ENCODE measurements at regions not wholly inside any gene's neighbourhood (a gene's known extent, or its start where the extent isn't known, plus 50 kb on each side); places are given as distances from the start of the nearest gene placed in this dataset.

DNA sequence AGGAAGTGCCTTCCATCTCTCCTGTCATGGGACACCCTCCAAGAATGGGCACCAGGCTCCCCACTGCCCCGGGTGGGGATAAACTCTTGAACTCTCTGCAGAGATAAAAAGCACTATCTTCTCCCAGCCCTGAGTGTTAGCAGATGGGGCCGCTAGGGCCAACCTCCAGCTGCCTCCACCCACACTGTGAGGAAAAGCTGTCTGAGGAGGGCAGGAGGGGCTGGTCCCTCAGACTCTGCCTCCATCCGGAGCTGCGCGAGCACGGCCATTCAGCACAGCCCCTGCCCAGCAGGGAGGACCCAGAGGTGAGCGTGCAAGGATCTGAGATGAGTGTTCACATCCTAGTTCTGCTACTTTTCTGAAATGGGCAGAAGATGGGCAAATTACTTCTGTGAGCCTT lies 51.8 kb upstream of the TRABD2B start:
- H3K27me3 Mint-ChIP-seq (ENCODE audit: low read depth in 3 of 3): peaks cover 5 to 12% (median 11%) of the 10 kb centered on the region in 3 donors

DNA sequence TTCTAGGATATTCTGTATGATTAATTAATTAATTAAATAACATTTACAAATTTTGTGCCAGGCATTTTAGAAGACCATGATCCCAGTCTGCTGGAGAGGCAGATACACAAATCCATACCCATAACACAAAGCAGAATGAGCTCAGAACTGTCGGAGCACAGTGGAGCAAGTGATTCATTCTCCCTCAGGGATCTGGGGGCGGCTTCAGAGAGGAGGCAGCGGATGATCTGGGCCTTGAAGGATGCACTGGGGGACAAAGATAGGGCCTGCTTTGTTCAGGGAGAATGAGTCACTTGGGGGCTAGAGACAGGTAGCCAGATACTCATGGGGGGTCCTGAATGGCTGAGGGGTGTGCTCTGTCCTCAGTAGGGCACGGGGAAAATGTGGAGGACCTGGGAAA lies 50.9 kb upstream of the TRABD2B start:
- Histone ChIP-seq H4K20me1 (ENCODE audit: insufficient read depth, low read length) (no peaks in the 10 kb centered on the region), H2AFZ (ENCODE audit: insufficient read depth, low read depth, low read length, poor library complexity, severe bottlenecking) (no peak overlapping the region), H3K4me1 (ENCODE audit: control insufficient read depth in 1 of 2, insufficient read depth in 2 of 2, low read length in 2 of 2) (no peaks in the 10 kb centered on the region), H3K27me3 (ENCODE audit: control insufficient read depth in 2 of 2, insufficient read depth in 2 of 2, low read length in 2 of 2) (peaks cover 0 to 3% of the 10 kb centered on the region in 2 donors), H3K4me3 (replicated peaks in 1 of 3; ENCODE audit: low read depth in 2 of 3, low read length in 3 of 3) (no peak overlapping the region), H3K9me3 (replicated peaks in 1 of 2; ENCODE audit: control insufficient read depth in 1 of 2, insufficient read depth in 1 of 2, low read length in 2 of 2) (no peaks in the 10 kb centered on the region), H3K36me3 (replicated peaks in 1 of 2; ENCODE audit: control insufficient read depth in 1 of 2, insufficient read depth in 2 of 2, low read length in 2 of 2) (no peaks in the 10 kb centered on the region), H3K27ac (ENCODE audit: low read depth in 1 of 2, low read length in 2 of 2) (no peak overlapping the region), H3K9ac (ENCODE audit: insufficient read depth, low read length, poor library complexity, severe bottlenecking) (no peak overlapping the region), H3K79me2 (ENCODE audit: insufficient read depth, low read length) (no peaks in the 10 kb centered on the region), H3K4me2 (replicated peaks; ENCODE audit: extremely low read depth, low read length, poor library complexity, severe bottlenecking) (no peak overlapping the region)
- H3K4me1 Mint-ChIP-seq: no peaks in the 10 kb centered on the region
- no peaks in the 10 kb centered on the region for H3K36me3 Mint-ChIP-seq
- no peak overlapping the region for H3K27ac Mint-ChIP-seq
- H3K27me3 Mint-ChIP-seq (ENCODE audit: low read depth in 3 of 3): peaks cover 3 to 12% (median 9%) of the 10 kb centered on the region in 3 donors
- TF ChIP-seq, protein P1, sequence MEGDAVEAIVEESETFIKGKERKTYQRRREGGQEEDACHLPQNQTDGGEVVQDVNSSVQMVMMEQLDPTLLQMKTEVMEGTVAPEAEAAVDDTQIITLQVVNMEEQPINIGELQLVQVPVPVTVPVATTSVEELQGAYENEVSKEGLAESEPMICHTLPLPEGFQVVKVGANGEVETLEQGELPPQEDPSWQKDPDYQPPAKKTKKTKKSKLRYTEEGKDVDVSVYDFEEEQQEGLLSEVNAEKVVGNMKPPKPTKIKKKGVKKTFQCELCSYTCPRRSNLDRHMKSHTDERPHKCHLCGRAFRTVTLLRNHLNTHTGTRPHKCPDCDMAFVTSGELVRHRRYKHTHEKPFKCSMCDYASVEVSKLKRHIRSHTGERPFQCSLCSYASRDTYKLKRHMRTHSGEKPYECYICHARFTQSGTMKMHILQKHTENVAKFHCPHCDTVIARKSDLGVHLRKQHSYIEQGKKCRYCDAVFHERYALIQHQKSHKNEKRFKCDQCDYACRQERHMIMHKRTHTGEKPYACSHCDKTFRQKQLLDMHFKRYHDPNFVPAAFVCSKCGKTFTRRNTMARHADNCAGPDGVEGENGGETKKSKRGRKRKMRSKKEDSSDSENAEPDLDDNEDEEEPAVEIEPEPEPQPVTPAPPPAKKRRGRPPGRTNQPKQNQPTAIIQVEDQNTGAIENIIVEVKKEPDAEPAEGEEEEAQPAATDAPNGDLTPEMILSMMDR (IDR thresholded peaks at IDR 0.05): no peak
- intact Hi-C loops (cut with micrococcal nuclease): no loop called here
- DNase-seq: no peak
- WGBS (ENCODE audit: insufficient coverage): 92% methylated on average over 3 of the region's 4 CpGs
- H3K4me3 Mint-ChIP-seq: no peak overlapping the region
- peaks cover 0 to 3% (median 0%) of the 10 kb centered on the region in 7 donors for H3K9me3 Mint-ChIP-seq

More for the DNA sequence above, 51.8 kb upstream of the TRABD2B start:
- Histone ChIP-seq H3K9me3 (replicated peaks in 1 of 2; ENCODE audit: control insufficient read depth in 1 of 2, insufficient read depth in 1 of 2, low read length in 2 of 2) (no peaks in the 10 kb centered on the region), H3K4me1 (ENCODE audit: control insufficient read depth in 1 of 2, insufficient read depth in 2 of 2, low read length in 2 of 2) (no peaks in the 10 kb centered on the region), H3K9ac (ENCODE audit: insufficient read depth, low read length, poor library complexity, severe bottlenecking) (no peak overlapping the region), H2AFZ (ENCODE audit: insufficient read depth, low read depth, low read length, poor library complexity, severe bottlenecking) (no peak overlapping the region), H3K27ac (ENCODE audit: low read depth in 1 of 2, low read length in 2 of 2) (no peak overlapping the region), H3K4me3 (replicated peaks in 1 of 3; ENCODE audit: low read depth in 2 of 3, low read length in 3 of 3) (no peak overlapping the region), H4K20me1 (ENCODE audit: insufficient read depth, low read length) (no peaks in the 10 kb centered on the region), H3K79me2 (ENCODE audit: insufficient read depth, low read length) (no peaks in the 10 kb centered on the region), H3K4me2 (replicated peaks; ENCODE audit: extremely low read depth, low read length, poor library complexity, severe bottlenecking) (no peak overlapping the region), H3K36me3 (replicated peaks in 1 of 2; ENCODE audit: control insufficient read depth in 1 of 2, insufficient read depth in 2 of 2, low read length in 2 of 2) (no peaks in the 10 kb centered on the region), H3K27me3 (ENCODE audit: control insufficient read depth in 2 of 2, insufficient read depth in 2 of 2, low read length in 2 of 2) (peaks cover 0 to 3% of the 10 kb centered on the region in 2 donors)
- intact Hi-C loops (cut with micrococcal nuclease): no loop called here
- H3K36me3 Mint-ChIP-seq: no peaks in the 10 kb centered on the region
- no peak overlapping the region for H3K4me3 Mint-ChIP-seq
- 86% methylated on average over 5 of the region's 7 CpGs for WGBS (ENCODE audit: insufficient coverage)
- H3K9me3 Mint-ChIP-seq: peaks cover 0 to 3% (median 0%) of the 10 kb centered on the region in 7 donors
- TF ChIP-seq, protein P1 (IDR thresholded peaks at IDR 0.05): no peak
- DNase-seq: no peak
- no peak overlapping the region for H3K27ac Mint-ChIP-seq
- no peaks in the 10 kb centered on the region for H3K4me1 Mint-ChIP-seq

Measured in CD14-positive monocyte (primary cell).